ENCODE measurements at regions not wholly inside any gene's neighbourhood (a gene's known extent, or its start where the extent isn't known, plus 50 kb on each side); places are given as distances from the start of the nearest gene placed in this dataset.

DNA sequence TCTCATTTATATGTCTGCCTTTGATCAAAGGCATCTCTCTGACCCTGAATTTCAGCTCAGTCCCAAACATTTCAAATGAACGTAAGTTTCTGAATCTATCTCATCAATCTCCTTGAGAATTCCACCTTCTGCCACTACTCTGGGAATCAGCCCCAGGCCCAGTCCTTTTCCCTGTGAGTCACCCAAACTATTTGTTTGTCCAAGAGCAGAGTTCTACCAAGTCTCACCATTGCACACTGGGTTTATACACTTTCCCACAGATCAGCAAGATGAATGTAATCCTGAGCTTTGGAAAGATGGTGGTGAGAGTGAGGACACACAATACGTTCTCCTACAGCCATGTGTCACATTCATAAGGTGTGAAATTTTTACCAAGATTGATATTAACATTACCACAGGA is 251.3 kb upstream of the VWC2 start:
- TF ChIP-seq, protein P1, sequence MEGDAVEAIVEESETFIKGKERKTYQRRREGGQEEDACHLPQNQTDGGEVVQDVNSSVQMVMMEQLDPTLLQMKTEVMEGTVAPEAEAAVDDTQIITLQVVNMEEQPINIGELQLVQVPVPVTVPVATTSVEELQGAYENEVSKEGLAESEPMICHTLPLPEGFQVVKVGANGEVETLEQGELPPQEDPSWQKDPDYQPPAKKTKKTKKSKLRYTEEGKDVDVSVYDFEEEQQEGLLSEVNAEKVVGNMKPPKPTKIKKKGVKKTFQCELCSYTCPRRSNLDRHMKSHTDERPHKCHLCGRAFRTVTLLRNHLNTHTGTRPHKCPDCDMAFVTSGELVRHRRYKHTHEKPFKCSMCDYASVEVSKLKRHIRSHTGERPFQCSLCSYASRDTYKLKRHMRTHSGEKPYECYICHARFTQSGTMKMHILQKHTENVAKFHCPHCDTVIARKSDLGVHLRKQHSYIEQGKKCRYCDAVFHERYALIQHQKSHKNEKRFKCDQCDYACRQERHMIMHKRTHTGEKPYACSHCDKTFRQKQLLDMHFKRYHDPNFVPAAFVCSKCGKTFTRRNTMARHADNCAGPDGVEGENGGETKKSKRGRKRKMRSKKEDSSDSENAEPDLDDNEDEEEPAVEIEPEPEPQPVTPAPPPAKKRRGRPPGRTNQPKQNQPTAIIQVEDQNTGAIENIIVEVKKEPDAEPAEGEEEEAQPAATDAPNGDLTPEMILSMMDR (IDR thresholded peaks at IDR 0.05) = no peak
- TF ChIP-seq EZH2 (IDR thresholded peaks at IDR 0.05) (no peak), EZH2phosphoT487 (IDR thresholded peaks at IDR 0.05) (no peak)
